NCI-H2227 (cell line): ENCODE measurements at regions not wholly inside any gene's neighbourhood (a gene's known extent, or its start where the extent isn't known, plus 50 kb on each side); places are given as distances from the start of the nearest gene placed in this dataset.

Experiments
- DNase-seq: peaks from one replicate; lab custom pipeline; 2025; ENCODE audit not compliant: unreplicated experiment; lab: John Stamatoyannopoulos, UW

DNA sequence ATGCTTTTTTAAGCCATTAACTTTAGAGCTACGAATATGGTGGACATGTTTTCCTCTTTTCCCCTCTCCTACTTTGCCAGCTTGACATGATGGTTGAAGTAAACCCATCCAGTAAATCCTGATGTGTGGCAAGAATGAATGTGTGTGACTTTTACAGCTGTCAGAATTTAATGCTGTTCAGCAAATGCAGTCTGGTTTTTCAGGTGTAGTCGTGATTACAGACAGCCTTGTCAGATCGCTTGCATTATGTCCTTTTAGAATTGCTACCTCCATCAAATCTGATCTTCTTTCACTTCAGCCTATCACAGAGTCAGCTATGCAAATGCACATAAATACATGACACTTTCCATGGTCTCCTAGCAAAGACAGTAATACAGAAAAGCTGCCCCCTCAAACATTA lies 278.5 kb downstream of the FBXO15 start:
- no peak for DNase-seq

DNA sequence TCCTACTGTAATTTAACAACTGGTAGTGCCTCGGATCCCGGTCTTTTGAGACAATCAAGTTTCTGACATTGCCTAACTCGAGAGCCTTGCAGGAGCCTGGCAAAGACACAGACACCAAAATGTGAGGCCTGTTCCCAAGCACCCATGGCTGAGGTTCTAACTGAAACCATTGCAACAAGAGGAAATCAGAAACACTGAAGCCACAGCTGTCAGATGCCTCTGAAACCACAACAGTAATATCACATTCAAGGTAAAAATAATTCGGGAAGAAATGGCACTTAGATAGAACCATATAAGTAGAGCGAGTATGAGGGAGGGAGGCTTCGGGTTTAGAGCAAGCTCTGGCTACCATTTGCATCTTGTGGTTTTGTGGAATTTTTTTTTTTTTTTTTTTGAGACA lies 285.9 kb downstream of the FBXO15 start:
- DNase-seq: no peak

DNA sequence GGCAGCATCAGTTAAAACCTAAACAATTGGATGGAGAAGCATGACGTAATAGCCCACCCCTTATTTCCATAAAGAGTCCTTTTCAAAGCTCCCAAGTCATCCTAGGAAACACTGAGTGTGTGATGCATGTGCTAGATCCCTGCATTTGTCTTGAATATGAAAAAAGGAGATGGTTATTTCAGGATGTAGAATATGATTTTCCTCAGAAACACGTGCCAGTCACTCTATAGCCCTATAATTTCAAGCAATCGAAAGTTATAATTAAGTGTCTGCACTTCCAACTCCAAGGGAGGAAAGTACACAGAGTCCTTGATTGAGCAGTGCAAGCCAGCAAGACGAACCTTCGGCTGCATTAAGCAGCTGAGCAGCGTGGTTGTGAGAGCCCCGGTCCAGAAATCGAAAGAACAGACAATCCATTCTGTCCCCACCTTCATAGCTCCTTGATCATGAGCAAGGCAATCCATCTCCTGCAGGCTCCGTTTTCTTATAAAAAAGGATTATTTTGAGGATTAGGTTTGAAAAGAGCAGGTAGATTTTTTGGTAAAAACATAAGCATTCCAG lies 287.7 kb downstream of the FBXO15 start:
- DNase-seq: no peak

DNA sequence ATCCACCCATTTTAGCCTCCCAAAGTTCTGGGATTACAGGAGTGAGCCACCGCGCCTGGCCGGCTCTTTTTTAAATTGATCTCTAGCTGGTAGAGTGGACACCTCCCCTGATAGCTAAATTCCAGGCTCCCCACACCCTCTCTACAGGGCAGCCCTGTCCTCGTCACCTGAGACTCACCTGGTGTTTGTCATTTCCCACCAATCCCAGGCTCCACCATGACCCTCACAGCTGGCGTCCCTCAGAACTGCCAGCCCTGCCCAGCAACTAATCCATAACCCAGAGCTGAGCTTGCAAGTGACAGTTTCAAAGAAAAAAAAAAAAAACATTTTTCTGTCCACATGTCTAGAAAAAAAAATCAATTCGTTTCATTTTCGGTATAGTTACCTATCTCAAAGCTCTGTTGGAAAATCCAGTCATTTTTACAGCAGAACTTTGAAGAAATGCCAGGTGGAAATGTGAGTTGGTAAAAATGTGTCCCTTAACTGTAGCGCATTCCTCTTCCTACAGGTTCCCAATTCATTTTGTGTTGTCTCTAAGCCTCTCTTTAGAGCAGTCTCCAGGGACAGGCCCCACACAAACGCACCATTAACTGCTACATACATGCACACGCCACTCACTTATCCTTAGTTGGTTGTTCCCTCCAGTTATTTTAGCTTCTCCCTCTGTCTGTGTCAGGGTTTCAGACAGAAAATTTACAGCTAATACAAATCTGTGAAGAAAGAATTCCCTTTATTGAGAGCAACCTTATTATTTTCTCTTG lies 294.7 kb downstream of the FBXO15 start:
- DNase-seq: no peak

DNA sequence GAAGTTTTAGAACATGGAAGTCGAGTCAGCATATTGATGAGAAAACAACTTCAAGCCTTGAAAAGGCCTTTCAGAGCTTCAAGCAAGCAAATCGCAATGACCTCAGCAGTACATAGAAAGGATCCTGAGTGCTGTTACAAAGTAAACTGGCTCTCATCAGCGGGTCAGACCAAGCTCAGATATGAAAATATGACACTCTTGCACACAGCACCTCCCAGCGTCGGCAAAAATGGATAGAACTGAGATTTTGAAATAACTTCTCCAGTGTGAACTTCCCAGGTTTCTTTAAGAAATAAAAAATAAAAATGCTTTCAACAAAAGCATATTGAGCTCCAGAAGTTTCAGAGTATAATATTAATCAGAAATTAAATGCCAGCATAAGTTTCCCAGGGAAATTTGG lies 296.9 kb downstream of the FBXO15 start:
- DNase-seq: no peak

DNA sequence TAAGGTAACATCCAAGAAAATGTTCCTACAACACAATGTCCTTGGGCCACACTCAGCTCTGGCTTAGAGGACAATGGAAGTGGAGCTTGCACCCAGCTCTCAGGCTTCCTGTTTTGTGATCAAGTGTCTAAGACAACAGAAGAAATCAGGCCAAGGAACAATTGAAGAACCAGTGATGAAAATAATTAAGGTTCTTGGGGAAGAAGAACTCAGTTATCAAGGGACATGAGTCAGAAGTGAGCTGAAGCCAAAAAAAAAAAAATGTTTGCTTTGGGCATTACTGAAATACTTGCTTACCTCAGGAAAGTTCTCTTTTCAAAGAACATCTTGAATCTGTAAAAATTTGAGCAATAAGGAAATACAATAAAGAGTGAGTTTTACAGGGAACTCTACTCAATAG lies 299.0 kb downstream of the FBXO15 start:
- no peak for DNase-seq

DNA sequence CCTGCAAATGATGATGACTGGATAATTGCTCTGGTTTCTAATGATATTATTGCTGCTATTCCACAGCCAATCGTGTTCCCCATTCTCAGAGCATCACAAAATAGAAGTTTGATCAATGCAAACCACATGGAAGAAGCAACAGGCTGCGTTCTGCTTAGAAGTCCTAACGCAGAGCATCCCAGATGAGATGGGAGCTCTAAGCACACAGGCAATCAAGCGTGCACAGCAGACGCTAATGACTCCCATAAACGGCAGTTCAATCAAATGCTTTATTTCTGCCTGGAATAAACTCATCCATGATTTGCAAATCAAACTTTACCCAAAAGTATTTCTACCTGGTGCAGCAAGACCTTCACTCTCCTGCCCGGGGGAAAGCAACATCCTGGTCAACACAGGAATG lies 304.2 kb downstream of the FBXO15 start:
- no peak for DNase-seq

DNA sequence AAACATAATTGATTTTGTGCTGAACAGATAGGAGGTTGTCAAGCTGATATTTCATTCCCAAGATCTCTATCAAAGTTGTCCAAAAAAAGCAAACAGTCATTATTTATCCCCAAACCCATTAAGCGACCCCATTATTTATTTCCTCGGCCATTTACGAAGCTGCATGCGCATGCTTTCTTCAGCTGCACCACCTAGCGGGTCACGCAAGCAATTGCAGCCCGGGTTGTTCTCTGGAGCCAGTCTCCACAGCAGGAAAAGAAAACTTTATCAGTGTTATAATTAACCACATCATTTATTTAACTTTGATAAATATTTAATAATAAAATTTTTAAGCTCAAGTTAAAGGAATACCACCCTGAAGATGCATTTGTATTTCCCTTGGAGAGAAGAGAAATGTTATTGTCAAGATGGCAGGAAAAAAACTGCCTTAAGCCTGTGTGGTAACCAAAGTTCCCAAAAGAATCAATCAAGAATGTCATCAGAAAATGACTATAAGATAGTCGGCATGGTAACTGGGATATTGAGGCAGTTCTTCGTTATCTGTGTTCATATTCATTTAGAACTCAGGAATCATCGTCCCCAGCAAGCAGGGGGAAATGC lies 304.7 kb downstream of the FBXO15 start:
- DNase-seq: peak; percentile 9

DNA sequence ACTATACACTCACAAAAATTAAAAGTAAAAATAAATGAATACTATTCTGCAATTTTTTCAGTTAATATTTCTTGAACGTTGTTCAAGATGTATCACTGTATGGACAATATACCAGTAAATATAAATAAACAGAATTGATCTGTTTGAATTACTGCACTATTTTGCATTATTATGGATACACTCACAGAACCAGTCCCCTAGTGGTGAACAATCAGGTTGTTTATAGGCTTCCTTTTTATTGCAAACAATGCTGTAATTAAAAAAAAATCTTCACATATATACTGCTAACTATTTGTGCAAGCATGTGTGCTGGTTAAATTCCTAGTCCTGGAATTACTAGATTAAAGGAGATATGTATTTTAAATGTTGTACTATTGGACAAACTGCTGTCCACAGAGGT lies 306.0 kb downstream of the FBXO15 start:
- DNase-seq: no peak

DNA sequence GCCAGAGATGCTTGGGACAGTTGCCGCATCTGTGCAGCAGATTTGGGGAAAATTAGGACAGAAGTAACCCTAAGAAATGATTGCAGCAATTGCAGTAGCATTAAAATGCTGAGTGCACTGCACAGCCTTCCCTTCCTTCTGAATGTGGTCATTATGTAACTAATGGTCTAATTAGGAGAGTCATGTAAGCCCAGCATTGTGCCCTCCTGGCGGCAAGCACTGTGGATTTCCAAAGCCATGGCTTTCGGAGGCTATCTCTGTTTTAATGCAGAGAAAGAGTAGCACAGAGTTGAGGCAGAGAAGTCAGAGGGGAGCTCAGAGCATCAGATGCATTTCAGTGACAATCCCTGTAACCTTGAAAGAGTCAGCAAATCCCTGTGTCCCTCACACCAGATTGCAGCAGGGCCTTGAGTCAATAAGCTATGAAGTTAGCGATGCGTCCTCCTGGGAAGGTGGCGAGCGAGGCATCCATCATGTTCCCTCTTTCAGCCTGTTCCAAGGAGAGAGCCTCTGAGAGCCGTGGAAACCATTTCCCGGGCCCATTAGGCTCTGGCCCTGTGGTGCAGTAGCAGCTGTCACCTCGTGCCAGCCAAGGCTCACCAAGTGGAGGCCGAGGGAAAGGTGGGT lies 307.2 kb downstream of the FBXO15 start:
- DNase-seq: no peak

DNA sequence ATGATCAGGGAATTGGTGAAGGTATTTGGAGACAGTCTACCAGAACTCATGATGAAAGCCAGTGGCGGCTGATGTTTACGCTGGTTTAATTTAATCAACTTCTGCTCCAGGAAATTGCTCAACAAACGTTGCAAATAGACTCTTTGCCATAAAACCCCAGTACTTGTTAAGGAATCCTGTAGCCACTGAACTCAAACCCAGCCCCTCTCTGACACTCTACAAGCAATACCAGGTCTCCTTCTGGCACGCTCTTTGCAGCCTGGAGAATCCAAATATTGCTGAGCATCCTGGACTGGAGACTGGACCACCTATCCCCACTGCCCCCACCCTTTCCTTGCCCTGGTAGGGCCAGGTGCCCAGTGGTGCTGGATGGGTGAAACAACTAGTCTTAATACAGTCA lies 308.2 kb downstream of the FBXO15 start:
- no peak for DNase-seq

DNA sequence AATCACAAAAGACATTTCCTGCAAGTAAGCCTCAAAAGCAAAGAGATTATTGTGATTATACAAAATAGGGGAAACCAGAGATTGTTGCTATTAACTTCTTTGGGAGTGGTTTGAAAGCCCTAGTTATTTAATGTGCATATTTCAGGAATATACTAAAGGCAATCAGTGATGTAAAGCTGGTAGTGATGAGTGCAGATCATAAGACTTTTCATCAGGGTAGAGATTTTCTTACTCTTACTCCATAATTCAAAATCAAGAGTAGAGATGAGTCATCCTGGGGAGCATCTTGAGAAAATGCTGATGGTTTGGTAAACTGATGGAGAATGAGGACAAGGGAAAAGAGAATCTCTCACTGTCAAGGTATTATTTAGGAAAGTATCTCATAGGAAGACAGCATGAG lies 309.5 kb downstream of the FBXO15 start:
- no peak for DNase-seq

DNA sequence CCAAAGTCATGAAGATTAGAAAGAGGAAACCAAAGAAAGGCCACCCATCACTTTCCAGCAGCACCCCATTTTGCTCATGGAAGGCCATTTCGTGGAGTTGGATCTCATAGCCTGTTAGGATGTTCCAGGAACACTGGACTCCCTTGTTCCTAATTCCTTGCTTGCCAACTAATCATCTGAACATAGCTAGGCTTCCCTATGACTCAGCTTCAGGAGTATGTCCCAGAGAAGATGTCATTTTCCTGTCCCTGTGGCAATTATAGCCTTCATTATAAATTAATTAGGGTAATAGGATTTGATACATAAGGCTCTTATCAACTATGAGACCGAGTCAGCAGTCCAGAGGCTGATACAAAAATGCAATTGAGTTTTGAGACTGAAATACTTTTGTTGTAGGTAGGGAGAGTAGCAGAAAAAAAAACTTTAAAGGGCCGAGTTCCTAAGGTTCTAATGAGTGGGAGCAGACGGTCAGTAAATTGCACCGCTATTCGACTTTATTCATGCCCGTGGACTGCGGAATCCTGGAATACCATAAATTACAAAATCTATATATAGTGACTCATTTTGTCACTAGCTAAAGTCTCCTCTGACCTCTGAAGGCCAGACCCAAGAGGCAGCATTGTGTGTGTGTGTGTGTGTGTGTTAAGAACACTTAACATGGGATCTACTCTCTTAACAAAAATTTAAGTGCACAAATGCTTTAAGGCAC lies 311.8 kb downstream of the FBXO15 start:
- no peak for DNase-seq

DNA sequence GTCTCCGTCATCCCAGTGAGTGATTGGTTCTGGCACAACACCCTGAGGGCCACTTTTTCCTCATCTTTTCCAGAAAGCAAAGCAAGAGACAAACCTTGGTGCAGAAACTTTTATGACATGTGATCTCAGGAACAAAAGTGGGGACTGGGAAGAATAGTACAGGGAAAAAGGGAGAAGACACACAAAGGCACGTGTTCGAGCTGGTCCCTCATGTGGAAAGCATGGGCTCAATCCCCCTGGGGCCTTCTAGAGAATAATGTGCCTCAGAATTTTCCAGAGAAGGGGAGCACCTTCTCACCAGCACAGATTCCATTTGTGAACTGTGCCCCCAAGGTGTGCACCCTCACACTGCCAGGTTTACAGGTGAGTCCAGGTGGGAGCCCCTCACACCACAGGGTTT lies 312.6 kb downstream of the FBXO15 start:
- DNase-seq: no peak

DNA sequence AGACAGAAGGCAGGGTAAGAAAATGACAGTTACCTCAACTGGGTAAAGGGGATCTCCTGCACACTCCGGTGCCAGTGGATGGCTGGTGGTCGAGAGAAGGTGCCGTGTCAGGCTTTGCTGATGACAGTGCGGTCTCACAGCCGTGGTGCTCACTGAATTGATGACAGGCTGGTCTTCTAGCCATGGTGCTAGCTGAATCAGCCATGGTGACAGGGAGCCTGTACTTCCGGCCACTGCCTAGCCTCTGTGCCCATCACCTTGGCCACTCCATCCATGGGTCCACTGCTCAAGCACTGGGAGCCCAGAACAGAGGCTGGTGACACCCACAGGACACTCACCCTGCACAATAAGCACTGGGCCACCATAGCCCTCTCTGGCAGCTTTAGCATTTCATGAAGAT lies 315.9 kb downstream of the FBXO15 start:
- DNase-seq: no peak

DNA sequence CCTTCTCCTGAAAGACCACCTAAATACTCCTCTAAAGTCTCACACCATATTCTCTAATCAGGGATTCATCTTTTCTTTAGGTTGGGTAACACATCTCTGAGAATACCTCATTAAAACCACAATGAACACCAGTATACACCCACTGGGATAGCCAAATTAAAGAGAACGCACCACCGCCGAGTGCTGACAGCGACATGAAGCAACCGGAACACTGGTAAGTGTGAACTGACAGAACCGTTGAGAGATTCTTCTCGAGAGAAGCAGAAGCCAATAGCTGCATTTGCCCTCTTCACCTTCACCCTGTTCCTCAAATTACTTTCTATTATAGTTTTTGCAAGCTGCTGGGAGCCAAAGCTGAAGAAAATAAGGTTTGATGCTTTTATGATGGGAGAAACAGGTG lies 318.5 kb downstream of the FBXO15 start:
- DNase-seq: no peak

DNA sequence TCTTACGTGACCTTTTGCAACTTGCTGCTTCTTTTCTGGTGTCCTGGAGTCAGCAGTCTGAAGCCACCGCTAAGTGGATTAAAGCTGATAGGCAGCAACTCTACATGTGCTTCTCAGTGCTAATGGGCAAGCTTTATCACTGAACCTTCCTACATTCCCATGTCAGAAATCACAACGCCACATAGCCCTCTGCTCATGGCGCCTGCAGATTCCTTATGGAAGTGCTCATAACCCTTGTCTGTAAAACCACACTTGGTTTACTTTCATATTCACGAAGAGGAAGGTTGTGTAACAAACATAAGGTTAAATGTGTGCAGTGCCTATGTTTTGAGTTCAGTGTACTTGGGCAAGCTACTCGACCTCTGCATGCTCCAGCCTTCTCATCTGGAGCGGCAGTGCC lies 319.8 kb downstream of the FBXO15 start:
- no peak for DNase-seq

DNA sequence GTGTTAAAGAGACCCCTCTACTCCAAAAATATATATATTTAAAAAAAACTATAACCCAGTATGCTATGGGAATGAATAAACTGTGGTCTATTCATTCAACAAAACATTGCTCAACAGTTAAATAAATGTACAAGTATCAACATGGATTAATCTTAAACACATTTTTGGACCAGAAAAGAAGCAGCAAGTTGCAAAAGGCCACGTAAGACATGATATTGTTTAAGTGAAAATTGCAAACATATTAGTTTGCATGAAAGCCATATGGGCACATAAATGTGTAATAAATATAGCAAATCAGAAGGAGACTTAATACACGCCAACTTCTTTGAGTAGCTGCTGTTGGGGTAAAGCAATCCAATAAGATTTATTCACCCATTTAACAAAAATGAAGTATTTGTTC lies 321.5 kb downstream of the FBXO15 start:
- DNase-seq: no peak

DNA sequence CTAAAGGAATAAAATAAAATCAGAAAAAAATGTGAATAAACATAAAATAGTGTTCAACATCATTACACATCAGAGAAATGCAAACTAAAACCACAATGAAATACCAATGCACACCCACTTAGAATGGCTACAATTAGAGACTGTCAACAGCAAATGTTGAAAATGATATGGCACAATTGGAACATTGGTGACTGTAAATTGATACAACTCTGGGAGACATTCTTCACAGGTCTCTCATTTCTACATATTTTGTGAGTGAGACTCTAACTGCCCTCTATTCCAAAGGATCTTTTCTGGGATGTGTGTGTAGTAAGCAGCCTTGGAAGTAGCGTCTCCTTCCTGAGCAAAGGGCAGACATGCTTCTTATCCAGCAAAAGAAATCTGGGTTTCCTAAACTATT lies 323.0 kb downstream of the FBXO15 start:
- no peak for DNase-seq

DNA sequence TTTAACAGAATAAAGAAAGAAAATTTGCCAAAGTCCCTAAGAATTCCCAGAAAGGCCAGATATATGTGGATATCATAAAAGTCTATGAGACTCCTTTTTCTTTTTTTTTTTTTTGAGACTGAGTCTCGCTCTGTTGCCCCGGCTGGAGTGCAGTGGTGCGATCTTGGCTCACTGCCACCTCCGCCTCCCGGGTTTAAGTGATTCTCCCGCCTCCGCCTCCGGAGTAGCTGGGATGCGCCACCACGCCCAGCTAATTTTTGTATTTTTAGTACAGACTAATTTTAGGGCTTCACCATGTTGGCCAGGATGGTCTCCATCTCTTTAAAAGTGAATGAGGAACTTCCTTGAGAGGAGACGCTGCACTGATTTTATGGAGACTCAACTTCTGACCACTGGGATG lies 335.2 kb downstream of the FBXO15 start:
- no peak for DNase-seq

DNA sequence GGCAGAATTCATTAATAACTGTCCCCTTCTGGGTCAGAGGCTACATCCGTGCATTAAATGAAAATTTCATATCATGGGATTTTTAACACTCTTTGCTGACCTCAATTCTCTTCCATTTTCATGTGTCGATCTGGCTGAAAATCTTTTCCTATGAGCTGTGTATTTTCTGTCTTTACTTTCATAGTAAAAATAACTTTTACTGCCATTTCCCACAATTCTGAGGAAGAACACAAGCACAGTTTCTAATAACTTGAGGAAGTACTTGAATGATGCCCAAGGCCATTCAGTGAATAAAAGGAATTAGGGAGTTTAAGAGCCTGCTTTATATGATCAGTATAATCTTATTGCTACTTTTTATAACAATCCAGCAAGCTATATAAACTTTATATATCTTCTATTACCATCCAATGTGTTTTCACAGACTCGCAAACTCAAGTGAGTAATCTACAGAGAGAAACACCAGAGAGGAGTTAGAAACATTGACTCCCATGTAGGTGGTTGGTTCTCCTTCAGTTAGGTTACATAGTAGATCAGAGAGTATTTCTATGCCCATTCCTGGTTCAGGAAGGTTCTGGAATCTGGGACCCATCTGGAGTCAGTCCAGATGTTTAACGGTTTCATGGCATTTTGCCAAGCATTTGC lies 340.0 kb downstream of the FBXO15 start:
- DNase-seq: no peak
